ENCODE measurements at regions not wholly inside any gene's neighbourhood (a gene's known extent, or its start where the extent isn't known, plus 50 kb on each side); places are given as distances from the start of the nearest gene placed in this dataset.

DNA sequence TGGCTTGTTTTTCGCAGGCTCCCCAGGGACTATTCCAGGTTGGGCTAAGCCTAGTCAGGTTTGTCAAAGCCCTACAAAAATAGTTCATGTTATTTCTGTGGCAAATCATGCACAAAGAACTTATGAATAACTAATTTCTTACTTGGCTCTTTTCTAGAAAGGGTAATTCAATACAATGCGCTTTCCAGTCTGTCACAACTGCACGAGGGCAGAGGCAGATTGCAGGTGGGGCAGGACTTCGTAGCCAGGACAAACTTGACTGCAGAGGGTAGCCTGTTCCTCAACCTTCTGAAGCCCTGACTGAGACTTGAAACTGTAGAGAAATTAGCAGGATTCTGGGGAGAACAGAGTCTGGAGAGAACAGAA is 253.5 kb downstream of the QKI start:
- DNase-seq (ENCODE audit: low read depth in 3 of 3): no peak

GRCh38 chr6:163667372-163668060 is 253.0 kb downstream of the QKI start:
- no peak for DNase-seq (ENCODE audit: low read depth in 3 of 3)

DNA sequence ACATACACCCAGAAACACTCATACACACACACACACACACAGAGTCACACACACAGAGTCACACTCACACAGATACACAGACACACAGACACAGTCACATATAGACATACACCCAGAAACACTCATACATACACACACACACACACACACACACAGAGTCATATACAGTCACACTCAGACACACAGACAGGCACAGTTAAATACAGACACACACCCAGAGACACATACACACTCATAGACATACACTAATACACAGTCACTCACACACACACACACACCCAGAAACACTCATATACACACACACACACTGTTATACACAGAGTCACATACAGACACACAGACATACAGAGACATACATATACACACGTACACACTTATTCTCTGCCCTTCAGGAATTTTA is 250.9 kb downstream of the QKI start:
- no peak for DNase-seq (ENCODE audit: low read depth in 3 of 3)

DNA sequence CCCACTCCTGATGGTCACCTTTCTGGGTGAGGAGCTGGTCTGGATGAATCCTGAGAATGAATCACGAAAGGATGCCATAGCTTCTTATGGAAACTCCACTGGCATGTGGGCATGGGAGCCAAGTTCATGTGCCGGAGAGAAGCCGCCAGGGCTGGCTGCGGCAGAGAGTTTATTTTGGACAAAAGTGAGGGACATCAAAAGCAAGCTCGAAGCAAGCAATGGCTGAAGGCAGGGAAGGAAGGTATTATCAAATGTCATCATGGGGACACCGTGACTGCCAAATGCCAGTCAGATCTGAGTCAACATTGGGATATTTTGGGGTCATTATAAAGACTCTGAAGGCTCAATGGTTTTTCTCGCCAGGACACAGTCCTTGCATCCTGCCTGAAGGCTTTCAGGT is 249.1 kb downstream of the QKI start:
- DNase-seq (ENCODE audit: low read depth in 3 of 3): no peak

- no peak for DNase-seq (ENCODE audit: low read depth in 3 of 3)
Measured at GRCh38 chr6:163662604-163663225, 248.2 kb downstream of the QKI start.

GRCh38 chr6:163661272-163661671 is 246.8 kb downstream of the QKI start:
- DNase-seq (ENCODE audit: low read depth in 3 of 3): no peak

DNA sequence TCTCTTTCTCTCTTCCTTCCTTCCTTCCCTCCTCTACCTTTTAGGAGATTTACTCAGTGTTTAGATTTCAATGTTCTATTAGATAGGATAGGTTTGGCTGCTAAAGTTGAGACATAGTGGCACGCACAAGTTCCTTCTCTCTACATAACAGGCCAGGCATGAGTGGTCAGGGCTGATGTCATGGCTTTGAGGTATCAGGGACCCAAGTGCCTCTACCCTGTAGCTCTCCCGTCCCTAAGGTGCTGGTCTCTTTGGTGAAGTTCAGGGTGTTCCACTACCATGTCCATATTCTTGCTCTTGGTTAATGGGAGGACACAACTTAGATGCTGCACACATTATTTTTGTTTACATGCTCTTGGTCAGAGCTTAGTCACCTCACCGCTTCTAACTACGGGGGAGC is 245.3 kb downstream of the QKI start:
- DNase-seq (ENCODE audit: low read depth in 3 of 3): no peak

DNA sequence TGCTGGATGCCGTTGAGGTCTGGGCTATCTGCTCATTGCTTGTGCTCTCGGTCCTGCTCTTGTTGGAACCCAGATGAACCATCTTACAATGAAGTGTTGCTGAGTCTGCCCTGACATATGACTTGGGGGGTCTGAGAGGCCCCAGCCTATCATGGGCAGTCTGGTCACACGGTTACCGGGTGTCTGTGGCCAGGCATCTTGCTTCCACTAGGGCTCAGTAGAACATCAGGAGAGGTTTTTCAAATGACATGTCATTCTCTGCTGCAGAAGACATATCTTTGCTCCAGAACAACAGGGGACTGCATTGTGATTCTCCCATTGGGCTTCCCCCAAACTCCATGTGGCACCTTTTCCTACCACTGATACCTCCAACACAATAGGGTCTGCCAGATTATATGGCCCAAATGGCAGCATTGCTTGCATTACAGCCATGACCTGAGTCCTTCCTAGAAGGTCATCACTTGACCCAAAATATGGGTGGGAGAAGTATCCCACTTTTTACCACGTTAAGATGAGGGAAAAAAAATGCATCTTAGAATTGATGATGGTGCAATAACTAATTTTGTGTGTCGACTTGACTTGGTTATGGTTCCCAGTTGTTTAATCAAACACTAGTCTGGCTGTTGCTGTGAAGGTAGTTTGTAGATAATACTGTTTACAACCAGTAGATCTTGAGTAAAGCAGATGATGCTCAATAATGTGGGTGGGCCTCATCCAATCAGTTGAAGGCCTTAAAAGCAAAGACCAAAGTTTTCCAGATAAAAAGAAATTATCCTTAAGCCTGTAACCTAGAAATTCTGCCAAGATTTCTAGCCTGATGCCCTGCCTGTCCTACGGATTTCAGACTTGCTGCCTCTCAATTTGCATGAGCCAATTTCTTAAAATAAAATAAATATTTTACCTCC is 241.0 kb downstream of the QKI start:
- no peak for DNase-seq (ENCODE audit: low read depth in 3 of 3)

- no peak for DNase-seq (ENCODE audit: low read depth in 3 of 3)
Measured at GRCh38 chr6:163651915-163652668, 237.6 kb downstream of the QKI start.

- DNase-seq (ENCODE audit: low read depth in 3 of 3): no peak
Measured at GRCh38 chr6:163651426-163651825, 236.9 kb downstream of the QKI start.

GRCh38 chr6:163648868-163649267 is 234.3 kb downstream of the QKI start:
- no peak for DNase-seq (ENCODE audit: low read depth in 3 of 3)

GRCh38 chr6:163647624-163648023 is 233.1 kb downstream of the QKI start:
- no peak for DNase-seq (ENCODE audit: low read depth in 3 of 3)

DNA sequence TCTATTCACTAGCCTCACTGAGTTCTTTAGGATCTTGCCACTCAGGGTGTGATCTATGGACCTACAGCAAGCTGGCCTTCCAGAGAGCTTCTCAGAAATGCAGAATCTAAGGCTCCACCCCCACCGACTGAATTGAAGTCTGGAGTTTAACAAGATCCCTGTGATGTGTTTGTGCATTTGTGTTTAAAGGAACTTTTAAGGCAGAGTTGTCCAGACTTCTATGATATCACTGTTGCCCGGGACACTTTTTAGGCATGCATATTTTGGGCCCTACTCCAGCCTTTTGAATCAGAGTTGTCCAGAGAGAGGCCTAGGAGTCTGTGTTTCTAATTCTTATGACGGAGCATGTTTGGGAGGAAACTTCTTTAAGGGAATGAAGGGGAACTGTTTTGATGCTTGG is 232.3 kb downstream of the QKI start:
- DNase-seq (ENCODE audit: low read depth in 3 of 3): no peak

DNA sequence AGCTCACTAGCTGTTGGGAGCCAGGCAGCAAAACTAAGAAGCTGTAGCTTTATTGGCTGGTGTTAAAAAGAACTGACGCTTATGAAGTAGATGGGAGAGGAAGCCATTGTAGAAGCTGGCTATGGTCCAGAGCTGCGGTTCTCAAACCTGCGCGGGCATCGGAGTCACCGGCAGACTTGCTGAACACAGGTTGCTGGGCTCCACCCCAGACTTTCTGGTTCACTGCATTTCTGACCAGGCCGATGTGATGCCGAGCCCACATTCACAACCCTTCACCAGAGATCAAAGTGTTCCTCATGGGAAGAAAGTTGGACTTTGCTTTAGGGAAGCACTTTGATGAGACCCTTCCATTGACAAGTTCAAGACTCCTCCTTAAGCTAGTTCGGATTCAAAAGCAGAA is 231.6 kb downstream of the QKI start:
- DNase-seq (ENCODE audit: low read depth in 3 of 3): no peak

DNA sequence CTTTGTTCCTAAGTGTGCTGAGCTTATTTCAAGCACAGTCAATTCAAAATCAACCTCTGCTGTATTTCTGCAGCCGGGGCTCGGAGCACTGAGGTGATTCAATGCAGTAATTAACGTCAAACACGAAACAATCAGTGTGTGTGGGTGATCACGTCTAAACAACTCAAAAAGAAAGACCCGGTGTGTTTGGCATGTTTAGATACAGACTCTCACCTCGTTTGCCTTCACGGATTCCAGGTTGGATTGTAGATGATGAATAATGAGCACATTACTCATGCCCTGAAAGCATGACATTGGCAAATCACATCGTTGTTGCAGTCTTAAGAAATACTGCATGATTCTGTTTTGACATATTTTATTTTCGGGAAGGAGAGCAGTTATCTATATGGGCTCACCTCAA is 231.0 kb downstream of the QKI start:
- DNase-seq (ENCODE audit: low read depth in 3 of 3): no peak

GRCh38 chr6:163643866-163644265 is 229.3 kb downstream of the QKI start:
- no peak for DNase-seq (ENCODE audit: low read depth in 3 of 3)

DNA sequence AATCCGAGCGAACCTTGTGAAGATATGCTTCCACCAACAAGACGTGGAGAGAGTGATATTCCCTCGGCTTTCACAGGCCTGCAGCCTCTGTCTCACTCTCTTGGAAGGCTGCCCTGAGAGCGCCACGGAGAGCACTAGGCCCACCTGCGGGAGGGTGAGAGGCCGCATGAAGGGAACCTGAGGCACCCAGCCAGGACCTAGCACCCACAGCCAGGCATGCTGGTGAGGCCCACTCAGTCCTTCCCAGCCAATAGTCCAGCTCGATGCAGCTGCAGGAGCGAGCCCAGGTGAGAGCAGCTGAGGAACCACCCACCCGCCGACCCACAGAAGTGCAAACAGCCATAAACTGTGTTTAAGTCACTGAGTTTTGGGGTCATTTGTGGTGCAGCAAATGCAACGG is 227.2 kb downstream of the QKI start:
- no peak for DNase-seq (ENCODE audit: low read depth in 3 of 3)

GRCh38 chr6:163640641-163641040 is 226.1 kb downstream of the QKI start:
- no peak for DNase-seq (ENCODE audit: low read depth in 3 of 3)

- DNase-seq (ENCODE audit: low read depth in 3 of 3): no peak
Measured at GRCh38 chr6:163637524-163637923, 223.0 kb downstream of the QKI start.

GRCh38 chr6:163635731-163636364 is 221.3 kb downstream of the QKI start:
- no peak for DNase-seq (ENCODE audit: low read depth in 3 of 3)

DNA sequence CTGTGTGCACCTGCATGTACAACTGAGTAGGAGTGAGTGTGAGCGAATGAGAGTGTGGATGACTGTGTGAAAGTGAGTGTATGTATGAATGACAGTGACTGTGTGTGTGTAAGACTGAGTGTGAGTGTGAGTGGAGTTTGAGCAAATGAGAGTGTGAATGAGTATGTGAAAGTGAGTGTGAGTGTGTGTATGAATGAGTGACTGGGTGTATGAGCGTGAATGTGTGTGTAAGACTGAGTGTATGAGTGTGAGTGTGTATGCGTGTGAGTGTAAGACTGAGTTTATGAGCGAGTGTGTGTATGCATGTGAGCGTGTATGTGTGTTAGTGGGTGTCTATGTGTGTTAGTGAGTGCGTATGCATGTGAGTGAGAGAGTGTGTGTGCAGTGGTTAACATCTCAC is 220.8 kb downstream of the QKI start:
- no peak for DNase-seq (ENCODE audit: low read depth in 3 of 3)

All from stimulated activated CD4-positive, alpha-beta T cell treated with anti-CD3 and anti-CD28 coated beads, TNF-alpha, amount 100 ng/mL, for 24 hours (primary cell).